ENCODE measurements at regions not wholly inside any gene's neighbourhood (a gene's known extent, or its start where the extent isn't known, plus 50 kb on each side); places are given as distances from the start of the nearest gene placed in this dataset.

DNA sequence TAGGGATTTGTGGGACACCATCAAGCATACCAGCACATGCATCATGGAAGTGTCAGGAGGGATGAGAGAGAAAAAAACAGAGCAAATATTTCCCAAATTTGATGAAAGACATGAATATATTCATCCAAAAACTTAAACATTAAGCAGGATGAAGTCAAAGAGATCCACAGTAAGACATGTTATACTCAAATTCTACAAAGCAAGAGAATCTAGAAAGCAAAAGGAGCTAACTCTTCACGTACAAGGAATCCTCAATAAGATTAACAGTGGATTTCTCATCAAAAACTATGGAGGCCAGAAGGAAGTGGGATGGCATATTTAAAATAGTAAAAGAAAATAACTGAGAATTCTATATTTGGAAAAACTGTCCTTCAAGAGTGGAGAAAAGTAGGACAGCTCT lies 374.8 kb downstream of the ZFHX3 start:
- no peak overlapping the region for H2BK12ac ChIP-seq (ENCODE audit: low read depth, low read length)
- POLR2A ChIA-PET (ENCODE audit: partially characterized antibody) = no interaction called here
- FAIRE-seq = no peak
- H2BK120ac ChIP-seq (replicated peaks; ENCODE audit: low read depth, low read length) = no peak overlapping the region
- no peak for DNase-seq (ENCODE audit: low read depth in 1 of 2, low spot score in 2 of 2)
- no peak overlapping the region for H3K56ac ChIP-seq (replicated peaks; ENCODE audit: insufficient read length, low read depth, low read length)
- no peak overlapping the region for H2BK20ac ChIP-seq (ENCODE audit: low read length)
- CTCF ChIA-PET (ENCODE audit: partially characterized antibody) = interaction anchor here (0.6 to 0.7 kb wide), 2 partner anchors 133 to 162 kb away, joined by 3 to 6 read pairs; no protein-coding TSS in a partner anchor
- H3K27ac ChIP-seq (ENCODE audit: low read depth, low read length) = no peak overlapping the region
- H3K79me1 ChIP-seq (ENCODE audit: low read depth, low read length) = no peaks in the 10 kb centered on the region
- no peaks in the 10 kb centered on the region for H3K4me1 ChIP-seq (replicated peaks in 1 of 4; ENCODE audit: control insufficient read depth in 3 of 4, insufficient read depth in 4 of 4, low read length in 3 of 4)
- H4K20me1 ChIP-seq (replicated peaks in 1 of 2; ENCODE audit: control insufficient read depth in 1 of 2, insufficient read depth in 2 of 2, low read length in 2 of 2) = no peaks in the 10 kb centered on the region
- H2AK5ac ChIP-seq (ENCODE audit: low read depth, low read length) = no peak overlapping the region
- no peak overlapping the region for H3K18ac ChIP-seq (ENCODE audit: extremely low read depth, low read length)
- WGBS, 2 experiments (ENCODE audit: extremely low coverage in 1 of 2, insufficient coverage in 1 of 2, insufficient read length in 1 of 2, insufficient replicate concordance in 2 of 2, low coverage in 1 of 2, low lambda C conversion rate in 2 of 2, missing lambda C conversion rate in 1 of 2) = 92% methylated on average over 1 of the region's 1 CpG; no CpG with 5 or more reads in 1 of the 2 experiments
- H2AFZ ChIP-seq (ENCODE audit: low read length) = no peak overlapping the region
- peaks cover 0 to 4% (median 0%) of the 10 kb centered on the region in 4 experiments; a peak in 2 of 8 replicates for H3K36me3 ChIP-seq (ENCODE audit: control insufficient read depth in 2 of 4, insufficient read depth in 4 of 4, low read length in 3 of 4)
- H4K8ac ChIP-seq (ENCODE audit: extremely low read depth, insufficient read depth, low read length) = no peak overlapping the region
- no peak overlapping the region for H3K4me2 ChIP-seq (ENCODE audit: insufficient read depth in 1 of 2, low read depth in 2 of 2, low read length in 2 of 2)
- no peak overlapping the region for H3K9ac ChIP-seq (replicated peaks in 1 of 4; ENCODE audit: extremely low read depth in 1 of 4, low read depth in 3 of 4, low read length in 3 of 4)
- no peak overlapping the region for H3K23ac ChIP-seq (ENCODE audit: insufficient read length)
- H3K27me3 ChIP-seq (replicated peaks in 1 of 4; ENCODE audit: control insufficient read depth in 3 of 4, extremely low read depth in 1 of 4, insufficient read depth in 3 of 4, low read length in 3 of 4) = no peaks in the 10 kb centered on the region
- H3K9me3 ChIP-seq (ENCODE audit: insufficient read depth in 2 of 2, low read depth in 1 of 2, low read length in 1 of 2) = peaks cover 7 to 9% of the 10 kb centered on the region in 2 experiments; a peak in 3 of 4 replicates
- H3K14ac ChIP-seq (ENCODE audit: insufficient read length) = no peak overlapping the region
- H3K4ac ChIP-seq (replicated peaks; ENCODE audit: insufficient read length, low read depth, low read length) = no peak overlapping the region
- TF ChIP-seq HDAC6 (IDR thresholded peaks at IDR 0.05; ENCODE audit: low read depth, low read length) = no peak
- no peak for TF ChIP-seq SIRT6 (IDR thresholded peaks at IDR 0.05; ENCODE audit: low read length)
- no peak for TF ChIP-seq SP4 (IDR thresholded peaks at IDR 0.05; ENCODE audit: low read length)
- no peak for TF ChIP-seq CEBPB (IDR thresholded peaks at IDR 0.05; ENCODE audit: low read depth, low read length)
- TF ChIP-seq CBX8 (IDR thresholded peaks at IDR 0.05; ENCODE audit: borderline replicate concordance, low read depth, low read length) = no peak
- no peak overlapping the region for H4K91ac ChIP-seq (replicated peaks; ENCODE audit: insufficient read length, low read length)
- no peaks in the 10 kb centered on the region for H3K79me2 ChIP-seq (ENCODE audit: control insufficient read depth in 1 of 2, insufficient read depth in 2 of 2, low read length in 2 of 2)
- H3K23me2 ChIP-seq (ENCODE audit: low read depth, low read length) = no peaks in the 10 kb centered on the region
- H4K5ac ChIP-seq (ENCODE audit: insufficient read length, low read depth, low read length) = no peak overlapping the region
- no peak overlapping the region for H2BK15ac ChIP-seq (ENCODE audit: low read length)
- H3K4me3 ChIP-seq (ENCODE audit: extremely low read depth in 1 of 4, insufficient read depth in 2 of 4, low read depth in 3 of 4, low read length in 4 of 4) = no peak overlapping the region
- H2BK5ac ChIP-seq (ENCODE audit: low read depth, low read length) = no peak overlapping the region
